ENCODE measurements at regions not wholly inside any gene's neighbourhood (a gene's known extent, or its start where the extent isn't known, plus 50 kb on each side); places are given as distances from the start of the nearest gene placed in this dataset.
A peak's percentile ranks its signal among the peaks of the same experiment; 100 is the strongest.

DNA sequence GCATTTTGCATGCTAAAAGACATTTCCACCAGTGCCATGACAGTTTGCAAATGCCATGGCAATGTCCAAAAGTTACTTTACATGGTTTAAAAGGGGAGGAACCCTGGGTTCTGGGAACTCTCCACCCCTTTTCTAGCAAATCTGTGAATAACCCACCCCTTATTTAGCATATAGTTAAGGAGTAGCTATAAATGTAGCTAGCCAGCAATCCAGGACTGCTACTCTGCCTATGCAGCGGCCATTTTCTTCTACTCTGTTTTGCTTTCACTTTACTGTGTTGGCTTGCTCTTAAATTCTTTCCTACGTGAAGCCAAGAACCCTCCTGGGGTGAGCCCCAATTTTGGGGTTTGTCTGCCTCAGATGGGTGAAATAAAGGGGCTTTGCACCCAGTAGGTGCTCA lies 141.0 kb downstream of the PTPN11 start:
- intact Hi-C loops (cut with DNase I): no loop called here
- no peak for DNase-seq

DNA sequence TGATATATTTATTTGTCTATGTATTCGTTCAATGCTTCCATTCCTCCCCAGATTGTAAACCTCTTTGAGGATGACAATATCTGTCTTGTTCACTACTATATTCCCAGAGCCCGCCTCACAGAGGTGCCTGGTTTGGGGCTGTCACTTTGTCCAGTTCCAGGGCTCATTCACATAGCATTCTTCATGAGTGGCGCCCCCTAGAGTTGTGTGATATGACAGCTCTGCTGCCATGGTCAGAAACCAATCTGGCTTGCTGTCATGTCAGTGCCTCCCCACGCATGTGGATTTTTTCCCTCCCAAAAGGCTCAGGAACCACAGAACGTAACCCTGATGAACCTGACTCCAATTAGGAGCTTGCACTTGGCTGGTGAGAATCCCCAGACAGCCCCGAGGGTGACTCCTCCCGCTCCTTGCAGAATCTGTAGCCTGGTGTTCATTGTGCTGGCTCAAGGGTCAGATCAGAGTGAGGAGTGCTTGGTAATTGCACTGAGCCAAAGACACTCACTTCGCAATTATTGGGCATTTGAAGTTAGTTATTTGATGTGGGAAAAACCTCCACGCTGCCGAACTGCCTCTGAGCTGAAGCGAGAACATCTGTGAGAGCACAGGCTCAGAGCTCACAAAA lies 145.5 kb downstream of the PTPN11 start:
- intact Hi-C loops (cut with DNase I): no loop called here
- no peak for DNase-seq

DNA sequence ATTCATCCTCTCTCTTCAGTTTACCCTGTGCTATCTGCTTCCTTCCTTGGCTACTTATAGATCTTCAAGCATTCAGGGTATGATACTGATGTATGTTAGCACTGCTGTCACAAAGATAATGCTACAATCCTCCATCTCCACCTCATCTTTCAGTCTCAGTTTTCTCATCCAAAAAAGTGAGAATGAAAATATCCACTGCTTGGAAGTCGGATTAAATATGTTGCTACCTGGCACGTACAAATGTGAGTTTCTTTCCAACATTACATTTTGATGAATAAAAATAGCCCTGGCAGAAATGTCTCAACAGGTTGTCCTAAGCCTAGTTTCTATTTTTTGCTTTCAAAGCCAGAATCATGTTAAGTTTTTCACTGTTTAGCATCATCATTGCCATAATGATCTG lies 149.9 kb downstream of the PTPN11 start:
- intact Hi-C loops (cut with DNase I): no loop called here

DNA sequence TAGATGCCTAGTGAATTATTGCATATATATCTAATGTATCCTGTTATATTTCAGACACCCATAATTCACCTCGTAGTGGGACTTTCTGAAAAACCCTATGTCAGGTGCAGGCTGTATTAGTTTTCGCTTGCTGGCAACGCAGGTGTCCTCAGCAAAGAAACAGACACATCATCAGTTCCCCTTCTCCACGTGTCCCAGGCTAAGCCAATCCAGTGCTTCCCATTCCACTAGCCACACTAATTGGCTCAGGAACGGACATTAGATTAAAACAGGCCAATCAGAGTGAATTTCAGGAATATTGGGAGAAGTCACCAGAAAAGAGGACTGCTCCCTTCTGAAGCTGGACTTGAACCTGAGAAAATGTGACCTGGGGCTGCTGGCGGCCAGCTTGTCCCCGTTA lies 151.3 kb downstream of the PTPN11 start:
- intact Hi-C loops (cut with DNase I): no loop called here
- DNase-seq: peak in 1 of 10 donors; percentile 14

More for the DNA sequence above, 149.9 kb downstream of the PTPN11 start:
- no peak for DNase-seq

DNA sequence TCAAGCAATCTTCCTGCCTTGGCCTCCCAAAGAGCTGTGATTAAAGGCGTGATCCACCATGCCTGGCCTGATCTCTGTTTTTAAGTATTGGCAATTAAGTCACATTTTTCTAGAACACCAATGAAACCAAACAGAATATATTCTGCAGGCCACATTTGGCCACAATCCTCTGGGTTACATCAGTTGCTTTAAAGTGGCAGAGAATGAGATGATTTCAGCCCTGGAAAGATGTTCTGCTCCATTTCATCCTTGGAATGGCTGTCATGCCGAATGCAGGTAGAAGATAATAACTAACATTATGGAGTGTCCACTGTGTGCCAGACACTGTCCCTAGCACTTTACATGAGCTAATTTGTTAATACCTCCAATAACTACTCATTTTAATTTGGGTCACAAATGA lies 154.4 kb downstream of the PTPN11 start:
- no peak for DNase-seq
- intact Hi-C loops (cut with DNase I): no loop called here

DNA sequence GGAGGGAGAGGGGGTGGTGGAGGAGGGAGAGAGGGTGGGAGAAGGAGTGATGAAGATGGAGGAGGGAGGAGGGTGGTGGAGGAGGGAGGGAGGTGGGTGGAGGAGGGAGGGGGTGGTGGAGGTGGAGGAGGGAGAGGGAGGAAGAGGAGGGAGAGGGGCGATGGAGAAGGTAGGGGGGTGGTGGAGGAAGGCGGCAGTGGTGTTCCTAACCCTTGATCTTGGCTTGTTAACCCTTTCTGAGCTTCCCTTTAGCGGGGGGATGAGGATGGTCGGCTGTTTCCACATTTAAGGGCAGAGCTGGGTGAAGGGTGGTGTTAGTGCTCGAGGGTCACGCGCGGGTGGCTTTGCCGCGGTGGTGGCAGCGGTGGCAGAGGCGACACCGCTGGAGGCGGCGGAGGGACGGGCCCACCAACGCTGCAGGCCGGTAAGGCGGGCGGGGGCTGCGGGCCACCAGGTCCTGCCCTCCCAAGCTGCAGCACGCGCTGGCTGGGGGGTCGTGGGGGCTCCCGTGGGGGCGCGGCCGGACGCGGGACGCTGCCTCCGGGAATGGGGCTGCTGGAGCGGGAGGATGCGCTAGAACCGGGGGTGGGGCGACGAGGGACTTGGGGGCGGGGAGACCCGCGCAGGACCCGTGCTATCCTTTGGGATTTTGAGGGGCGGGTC lies 156.3 kb downstream of the PTPN11 start:
- DNase-seq: peak in 3 of 10 donors; percentile 17 to 86 (median 71)
- intact Hi-C loops (cut with DNase I): no loop called here

DNA sequence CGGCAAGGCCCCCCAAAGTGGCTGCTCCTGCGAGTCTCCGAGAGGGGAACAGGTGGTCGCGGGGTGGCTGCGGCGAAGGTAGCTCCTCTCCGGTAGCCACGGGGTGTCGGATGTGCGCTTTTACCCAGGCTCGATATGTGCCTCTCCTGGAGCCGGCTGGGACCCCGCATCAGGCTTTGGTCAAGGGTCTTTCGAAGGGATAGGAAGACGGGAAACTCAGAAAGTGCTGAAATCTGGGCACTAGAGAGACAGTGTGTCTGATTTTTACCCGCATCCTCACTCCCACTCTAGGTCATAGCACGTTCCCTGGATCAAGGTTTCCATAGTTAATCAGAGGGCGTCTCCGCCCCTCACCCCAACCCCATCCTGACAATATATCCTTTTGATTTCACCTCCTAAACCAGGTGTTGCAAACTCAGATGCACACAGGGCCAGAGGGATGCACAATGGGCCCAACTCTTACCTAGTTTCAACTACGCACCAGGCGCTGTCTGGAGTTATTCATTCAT lies 156.9 kb downstream of the PTPN11 start:
- intact Hi-C loops (cut with DNase I): no loop called here
- DNase-seq: peak in 4 of 10 donors; percentile 14 to 87 (median 50)

DNA sequence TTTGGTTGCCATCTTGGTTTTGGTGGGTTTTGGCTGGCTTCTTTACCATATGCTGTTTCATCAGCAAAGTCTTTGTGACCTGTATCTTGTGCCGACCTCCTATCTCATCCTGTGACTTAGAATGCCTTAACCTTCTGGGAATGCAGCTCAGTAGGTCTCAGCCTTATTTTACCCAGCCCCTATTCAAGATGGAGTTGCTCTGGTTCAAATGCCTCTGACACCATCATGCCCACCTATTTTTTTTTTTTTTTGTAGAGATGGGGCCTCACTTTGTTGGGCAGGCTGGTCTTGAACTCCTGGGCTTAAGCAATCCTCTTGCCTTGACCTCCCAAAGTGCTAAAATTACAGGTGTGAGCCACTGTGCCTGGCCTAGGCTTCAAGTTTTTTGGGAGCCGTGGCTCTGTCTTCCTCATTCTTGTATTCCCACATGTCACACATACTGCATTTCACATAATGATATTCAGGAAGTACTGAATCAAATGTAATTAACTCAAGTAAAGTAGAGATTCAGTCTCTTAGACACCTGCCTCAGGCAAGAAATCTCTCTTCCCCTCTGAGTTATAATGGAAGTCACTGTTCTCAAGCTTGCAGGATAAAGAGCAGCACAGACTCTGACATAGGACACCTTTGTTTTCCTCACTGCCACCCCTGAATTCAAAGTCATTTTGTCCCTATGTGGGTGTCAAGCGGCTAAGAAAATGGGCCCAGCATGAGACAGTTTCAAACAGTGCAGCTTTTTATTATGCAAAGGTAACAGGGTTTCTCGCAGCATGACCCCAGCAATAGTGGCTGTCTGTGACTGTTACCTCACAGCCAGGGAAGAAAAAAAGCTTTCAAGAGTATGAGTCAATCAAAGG lies 159.0 kb downstream of the PTPN11 start:
- no peak for DNase-seq
- intact Hi-C loops (cut with DNase I): no loop called here

DNA sequence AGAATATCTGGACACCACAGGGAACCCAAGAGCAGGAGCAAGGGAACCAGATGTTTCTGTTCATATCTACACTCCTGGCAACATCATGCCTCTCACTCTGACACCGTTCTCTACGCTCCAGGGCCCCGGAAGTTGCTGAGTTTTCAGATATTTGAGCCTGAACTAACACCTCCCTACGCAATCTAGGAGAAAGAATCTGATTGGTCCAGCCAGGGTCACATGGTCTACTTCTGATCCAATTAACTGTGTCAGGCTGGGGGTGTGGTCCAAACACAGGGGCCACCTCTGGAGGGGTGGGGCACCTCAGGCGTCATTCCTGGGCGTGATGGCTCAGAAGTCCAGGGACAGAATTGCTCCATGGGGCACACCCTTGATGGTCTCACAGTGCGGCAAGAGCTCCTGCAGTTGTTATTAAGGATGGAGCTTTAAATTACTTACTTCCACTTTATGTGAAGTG lies 165.5 kb downstream of the PTPN11 start:
- no peak for DNase-seq
- intact Hi-C loops (cut with DNase I): no loop called here

DNA sequence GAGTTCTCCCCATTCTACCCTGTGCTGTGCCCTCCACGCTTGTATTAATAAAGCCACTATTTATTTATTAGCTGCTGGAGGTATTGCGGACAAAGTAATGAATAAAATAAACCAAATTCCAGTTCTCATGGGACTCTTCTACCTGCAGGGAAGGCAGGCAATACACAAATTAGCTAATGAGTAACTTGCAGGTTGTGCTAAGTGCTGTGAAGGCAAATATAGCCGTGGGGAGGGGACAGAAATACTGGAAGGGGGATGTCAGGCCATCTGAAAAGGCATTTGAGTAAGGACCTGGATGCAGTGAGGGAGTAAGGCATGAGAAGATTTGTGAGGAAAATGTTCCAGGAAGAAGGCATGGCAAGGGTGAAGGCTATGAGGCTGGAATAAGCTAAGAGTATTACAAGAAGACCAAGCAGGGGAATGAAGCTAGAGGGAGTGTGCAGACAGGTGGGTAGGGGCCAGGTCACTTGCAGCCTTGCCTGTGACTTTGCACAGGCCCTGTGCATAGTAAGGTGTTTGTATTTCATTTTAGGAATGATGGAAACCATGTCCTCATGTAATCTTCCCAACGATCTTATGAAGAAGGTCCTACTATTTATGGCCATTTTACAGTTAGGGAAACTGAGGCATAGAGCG lies 167.5 kb downstream of the PTPN11 start:
- no peak for DNase-seq
- intact Hi-C loops (cut with DNase I): no loop called here

DNA sequence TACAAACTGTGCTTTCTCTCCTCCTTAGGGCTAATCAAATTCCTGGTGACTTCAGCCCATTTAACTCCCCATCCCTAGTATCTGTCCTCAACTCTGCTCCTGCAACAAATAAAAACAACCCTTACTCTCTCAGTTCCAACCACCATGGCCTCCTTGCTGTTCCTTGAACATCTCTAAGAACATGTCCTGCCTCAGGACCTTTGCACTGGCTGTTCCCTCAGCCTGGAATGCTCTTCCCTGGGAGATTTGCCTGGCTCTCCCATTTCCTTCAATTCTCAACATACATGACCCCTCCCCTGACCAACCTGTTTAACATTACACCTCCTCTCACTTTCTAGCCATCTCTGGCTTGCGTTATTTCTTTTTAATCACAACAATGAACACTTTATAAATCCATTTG lies 170.5 kb downstream of the PTPN11 start:
- intact Hi-C loops (cut with DNase I): no loop called here
- no peak for DNase-seq

DNA sequence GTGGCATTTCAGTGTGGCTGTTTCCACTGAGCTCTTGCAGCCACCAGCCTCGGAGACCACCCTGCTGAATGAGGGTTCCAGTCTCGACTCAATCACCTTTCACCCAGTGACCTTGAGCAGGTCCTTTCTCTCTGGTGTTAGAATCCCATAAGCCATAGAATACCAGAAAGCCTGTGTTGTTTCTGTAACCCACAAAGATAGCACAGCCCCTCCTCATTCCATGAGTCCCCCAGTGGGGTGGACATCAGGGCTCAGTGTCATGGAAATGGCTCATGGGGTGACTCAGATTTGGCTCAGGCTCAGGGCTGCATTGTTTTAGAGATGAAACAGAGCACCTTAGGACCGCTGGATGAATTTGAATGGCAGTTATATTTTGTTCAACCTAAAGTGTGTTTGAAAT lies 171.5 kb downstream of the PTPN11 start:
- DNase-seq: no peak
- intact Hi-C loops (cut with DNase I): no loop called here

DNA sequence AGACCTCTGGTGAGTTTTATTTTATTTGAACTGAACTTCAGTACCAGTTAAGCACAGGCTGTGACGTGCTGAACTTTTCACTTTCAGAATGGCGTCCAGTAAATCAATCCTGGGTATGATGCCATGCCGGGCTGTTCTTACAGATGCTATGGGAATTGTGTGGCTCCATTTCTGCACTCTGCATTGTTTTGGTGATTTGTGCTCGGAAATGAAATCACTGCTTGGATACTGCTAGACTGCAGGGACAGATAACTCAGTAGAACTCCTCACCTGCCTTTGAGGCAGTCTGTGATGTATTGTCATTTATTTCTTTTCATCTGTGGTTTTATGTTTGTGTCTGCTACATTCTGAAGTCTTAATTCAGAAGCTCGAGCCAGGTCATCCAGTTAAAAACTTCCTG lies 172.7 kb downstream of the PTPN11 start:
- DNase-seq: no peak
- intact Hi-C loops (cut with DNase I): no loop called here

DNA sequence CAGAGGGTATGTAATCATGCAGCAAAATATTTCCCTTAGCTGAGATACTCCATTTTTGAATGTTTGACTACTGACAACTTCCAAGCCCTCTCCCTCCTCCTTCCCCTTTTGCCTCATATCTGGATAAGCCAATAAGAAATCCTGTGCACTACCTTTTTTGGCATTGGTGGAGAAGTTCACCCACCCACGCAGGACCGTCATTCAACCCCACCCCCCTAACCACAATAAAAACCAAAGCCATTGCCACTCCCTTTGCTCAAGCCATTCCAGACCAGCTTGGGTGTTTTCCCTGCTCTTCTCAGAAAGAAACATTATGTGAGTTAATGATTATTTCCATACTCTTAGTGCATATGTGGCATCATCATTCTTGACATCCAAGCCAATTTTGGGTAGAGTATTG lies 176.7 kb downstream of the PTPN11 start:
- DNase-seq: no peak
- intact Hi-C loops (cut with DNase I): no loop called here

DNA sequence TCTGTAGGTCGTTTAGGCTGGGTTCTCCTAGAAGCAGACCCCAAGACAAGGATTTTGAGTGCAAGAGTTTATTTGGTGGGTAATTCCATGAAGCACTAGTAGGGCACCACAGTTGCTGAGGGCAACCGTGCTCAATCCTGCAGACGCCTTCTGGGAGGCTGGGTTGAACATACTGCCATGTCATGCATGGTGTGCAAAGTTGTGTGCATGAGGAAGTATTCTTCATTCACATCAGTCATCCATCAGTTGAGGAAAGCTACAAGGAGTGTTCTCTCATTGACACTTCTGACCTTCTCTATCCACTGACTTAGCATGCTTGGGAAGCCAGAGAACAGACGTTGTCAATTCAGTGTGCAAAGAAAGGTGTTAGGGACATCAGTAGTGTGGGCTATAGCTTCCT lies 179.2 kb downstream of the PTPN11 start:
- no peak for DNase-seq
- intact Hi-C loops (cut with DNase I): no loop called here

DNA sequence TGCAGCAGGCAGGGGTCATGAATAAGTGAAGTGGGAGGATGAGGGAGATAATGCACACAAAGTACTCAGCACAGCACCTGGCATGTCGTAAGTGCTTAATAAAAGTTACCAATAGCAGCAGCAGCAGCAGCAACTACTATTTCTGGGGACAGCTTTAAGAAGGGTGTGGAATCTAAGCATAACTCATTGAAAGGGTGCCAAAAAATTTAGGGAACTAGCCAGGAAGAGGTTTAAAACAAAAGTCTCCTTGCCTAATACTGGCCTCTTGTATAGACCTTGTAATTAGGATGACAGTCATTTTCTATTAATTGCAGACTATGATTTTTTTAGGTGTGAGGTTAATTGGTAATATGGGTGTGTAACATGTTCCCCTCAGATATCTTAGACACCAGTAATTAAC lies 179.9 kb downstream of the PTPN11 start:
- DNase-seq: no peak
- intact Hi-C loops (cut with DNase I): no loop called here

DNA sequence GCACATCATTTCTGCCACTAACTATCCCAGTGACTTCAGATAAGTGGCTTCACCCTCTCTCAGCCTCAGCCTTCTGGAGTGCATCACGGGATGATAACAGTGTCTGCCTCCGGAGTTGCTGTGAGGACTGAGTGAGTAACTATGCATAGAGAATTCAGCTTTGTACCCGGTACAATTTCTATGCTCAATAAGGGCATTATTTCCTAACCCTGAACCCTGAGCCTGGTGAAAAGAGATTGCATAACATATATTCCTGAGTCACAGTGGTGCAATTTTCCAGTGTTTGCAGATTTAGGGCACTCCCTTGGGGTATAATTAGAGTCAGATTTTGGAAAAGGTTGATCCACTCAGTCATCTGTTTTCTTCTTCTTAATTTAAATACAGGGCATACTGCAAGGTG lies 181.1 kb downstream of the PTPN11 start:
- DNase-seq: no peak
- intact Hi-C loops (cut with DNase I): no loop called here

DNA sequence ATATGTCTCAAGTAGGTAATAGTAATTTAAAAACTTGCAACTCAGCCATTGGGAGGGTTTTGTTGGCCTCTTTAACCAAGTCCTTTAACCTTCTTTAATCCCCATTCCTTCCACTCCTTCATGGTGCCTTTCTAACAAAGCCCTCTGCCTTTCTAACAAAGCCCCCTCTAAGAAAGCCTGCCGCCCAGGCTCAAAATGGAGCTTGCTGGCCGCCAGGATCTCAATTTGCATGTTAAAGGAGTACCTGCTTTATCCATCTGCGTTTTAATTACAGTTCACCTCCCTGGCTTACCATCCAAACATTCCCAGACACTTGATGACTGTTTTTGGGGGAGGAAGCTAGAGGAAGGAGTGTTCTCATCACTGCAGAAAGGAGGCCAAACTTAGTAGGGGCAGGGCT lies 183.4 kb downstream of the PTPN11 start:
- intact Hi-C loops (cut with DNase I): no loop called here
- DNase-seq: no peak

DNA sequence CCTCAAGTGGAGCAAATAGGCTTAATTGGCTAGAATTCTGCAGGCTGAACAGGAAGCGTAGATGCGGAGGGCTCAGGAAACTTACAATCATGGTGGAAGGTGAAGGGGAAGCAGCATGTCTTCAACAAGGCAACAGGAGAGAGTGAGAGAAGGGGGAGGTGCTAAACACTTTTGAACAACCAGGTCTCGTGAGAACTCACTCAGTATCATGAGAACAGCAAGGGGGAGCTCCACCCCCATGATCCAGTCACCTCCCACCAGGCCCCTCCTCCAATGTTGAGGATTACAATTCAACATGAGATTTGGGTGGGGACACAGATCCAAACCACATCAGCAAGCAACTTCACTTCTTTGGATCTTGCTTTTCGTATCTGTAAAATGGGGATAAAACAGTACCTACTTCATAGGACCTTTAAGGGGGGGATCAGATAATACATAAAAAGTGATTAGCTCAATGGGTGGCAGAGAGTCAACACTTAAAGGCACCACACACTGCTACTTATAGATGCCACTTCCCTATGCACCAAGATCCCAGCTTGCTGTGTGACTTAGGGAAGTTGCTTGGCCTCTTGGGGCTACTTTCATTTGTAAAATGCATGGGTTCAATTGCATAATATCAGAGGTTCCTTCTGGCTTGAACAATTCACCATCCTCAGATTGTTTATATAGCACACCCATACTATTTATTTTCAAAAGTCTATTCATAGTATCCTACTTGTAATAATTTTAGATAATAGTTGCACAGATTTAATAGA lies 184.8 kb upstream of the RPH3A start:
- intact Hi-C loops (cut with DNase I): no loop called here
- no peak for DNase-seq

DNA sequence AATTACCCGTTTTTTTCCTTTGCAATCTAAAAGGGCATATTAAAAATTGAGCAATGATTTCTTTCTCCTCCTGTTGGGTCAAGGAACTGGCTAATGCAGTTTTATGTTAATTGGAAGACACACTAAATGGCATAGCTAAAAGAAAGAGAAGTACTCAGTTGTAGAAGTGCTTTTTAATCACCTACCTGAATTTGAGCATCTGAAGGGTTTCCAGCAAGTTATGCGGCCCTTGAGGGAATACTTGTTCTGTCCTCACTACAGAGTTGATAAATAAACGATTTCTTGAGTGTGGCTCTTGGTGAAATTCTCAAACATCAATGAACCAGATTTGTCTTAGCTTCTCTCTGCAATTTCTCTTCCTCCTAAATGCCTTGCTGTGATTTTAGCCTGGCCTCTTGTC lies 184.1 kb upstream of the RPH3A start:
- intact Hi-C loops (cut with DNase I): no loop called here
- DNase-seq: no peak
